Activated gamma-delta T cell treated with Interleukin-2 at 50 U/mL for 16 hours (primary cell): ENCODE measurements at regions not wholly inside any gene's neighbourhood (a gene's known extent, or its start where the extent isn't known, plus 50 kb on each side); places are given as distances from the start of the nearest gene placed in this dataset.

Experiments used
- DNase-seq: peaks from one replicate; pipeline ENCODE4 v3.0.0-alpha.2; 2020

DNA sequence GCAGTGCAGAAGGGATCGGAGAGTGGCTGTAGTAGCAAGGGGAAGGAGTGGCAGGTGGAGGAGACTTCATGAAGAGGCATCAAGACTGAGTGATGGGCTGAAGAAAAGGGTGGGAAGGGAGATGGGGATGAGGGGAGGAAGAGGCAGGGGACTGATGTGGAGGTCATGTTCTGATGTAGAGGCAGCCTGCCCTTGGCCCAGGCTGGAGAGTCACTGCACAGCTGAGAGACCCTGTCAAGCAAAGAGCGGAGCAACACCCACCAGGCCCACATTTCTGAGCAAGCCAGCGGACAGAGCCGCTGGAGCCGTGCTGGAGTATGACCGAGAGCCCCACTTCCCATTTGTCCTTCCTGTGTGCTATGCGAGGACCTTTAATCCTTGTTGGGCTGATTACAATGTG is 501.6 kb upstream of the MKI67 start:
- no peak for DNase-seq

DNA sequence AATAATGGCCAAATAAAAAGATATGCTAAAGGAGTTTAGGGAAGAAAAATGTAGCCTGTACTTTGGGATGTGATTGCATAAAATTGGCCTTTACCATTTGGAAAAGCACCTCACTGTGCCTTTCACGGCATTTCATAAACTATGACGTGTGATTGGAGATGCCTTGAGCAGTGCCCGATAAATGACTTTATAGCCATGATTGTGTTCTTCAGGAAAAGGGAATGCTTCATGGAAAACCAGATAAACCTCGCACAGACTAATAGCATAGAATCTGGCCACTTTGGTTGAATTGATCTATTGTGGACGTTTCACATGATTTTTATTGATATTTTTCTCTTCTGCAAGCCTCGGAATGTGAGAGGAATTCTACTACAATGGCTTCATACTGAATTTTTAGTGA is 502.0 kb upstream of the MKI67 start:
- no peak for DNase-seq

DNA sequence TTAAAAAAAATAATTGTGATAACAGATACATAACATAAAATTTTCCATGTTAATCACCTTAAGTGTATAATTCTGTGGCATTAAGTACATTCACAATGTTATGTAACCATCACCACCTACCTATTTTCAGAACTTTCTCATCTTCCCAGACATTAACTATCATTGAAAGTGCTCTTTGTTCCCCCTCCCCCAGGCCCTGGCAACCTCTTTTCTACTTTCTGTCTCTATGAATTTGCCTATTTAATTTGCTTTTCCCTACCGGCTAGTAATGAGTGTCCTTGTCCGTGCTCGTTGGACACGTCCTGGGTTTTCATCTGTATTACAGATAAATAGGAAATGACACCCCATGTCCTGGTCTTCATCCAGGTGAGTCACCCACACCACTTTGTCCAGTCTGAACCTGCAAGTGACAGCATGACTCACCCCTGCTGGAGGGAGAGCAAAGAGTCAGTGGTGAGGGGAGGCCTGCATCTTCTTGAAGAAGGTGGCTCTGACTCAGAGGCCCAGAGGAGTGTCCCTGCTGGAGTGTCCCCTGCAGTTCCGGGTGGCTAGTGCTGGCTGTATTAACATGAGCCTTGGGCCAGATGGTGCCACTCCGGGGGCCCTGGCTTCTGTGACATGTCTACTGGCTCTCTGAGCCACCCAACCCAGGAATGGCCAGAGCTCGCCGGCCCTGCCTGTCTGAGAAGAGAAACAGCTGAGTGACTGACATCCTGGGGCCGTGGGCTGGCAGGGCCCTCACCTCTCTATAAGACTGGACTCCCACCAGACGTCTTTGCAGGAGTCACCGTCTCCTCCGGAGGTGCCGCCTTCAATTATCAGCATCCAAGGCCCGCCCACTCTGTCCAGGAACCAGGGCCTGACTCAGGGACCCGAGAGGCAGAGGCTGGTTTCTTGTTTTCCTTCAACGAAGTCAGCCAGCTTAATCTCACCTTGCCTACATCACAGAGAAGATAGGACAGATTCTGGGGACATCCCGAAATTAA is 503.2 kb upstream of the MKI67 start:
- DNase-seq, result no peak

DNA sequence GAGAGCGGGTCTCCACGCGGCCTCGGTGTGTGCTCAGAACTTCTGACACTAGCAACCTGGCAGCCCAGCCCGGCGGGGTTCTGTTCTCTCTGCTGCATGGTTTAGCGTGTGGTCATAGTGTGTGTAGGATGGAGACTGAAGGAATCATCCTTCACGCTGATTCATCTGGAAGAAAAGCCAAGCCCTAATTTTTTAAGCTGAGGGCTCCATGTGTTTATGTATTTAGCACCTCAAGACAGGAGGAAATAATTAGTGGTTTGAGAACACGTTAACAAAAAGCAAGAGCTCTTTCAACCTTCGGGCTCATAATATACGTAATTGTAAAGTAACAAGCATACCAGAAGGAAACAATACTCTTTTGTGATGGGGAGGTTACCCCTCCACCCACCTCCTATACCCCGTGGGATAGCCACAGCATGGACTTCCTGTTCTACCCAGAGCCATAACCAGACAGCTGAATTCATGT is 504.6 kb upstream of the MKI67 start:
- DNase-seq, result no peak

DNA sequence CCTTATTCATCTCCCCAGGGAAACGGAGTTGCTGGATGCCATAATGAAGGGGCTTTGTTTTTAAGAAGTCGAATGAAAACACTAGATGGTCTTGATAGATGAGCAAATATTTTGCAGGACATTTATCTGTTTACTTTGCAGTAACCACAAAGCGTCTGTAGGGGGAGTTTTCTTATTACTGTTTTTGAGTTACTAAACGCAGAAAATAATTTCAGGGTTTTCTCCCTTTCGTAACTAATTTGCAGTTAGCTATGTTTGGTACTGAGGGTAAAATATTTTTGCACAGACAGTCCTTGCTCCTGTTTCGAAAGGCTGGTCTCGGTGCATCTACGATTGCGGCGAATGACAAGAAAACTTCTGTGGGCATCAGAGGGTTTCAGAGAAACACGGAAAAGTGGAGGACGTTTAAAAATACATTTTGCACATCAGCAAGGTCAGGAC is 505.6 kb upstream of the MKI67 start:
- no peak for DNase-seq

DNA sequence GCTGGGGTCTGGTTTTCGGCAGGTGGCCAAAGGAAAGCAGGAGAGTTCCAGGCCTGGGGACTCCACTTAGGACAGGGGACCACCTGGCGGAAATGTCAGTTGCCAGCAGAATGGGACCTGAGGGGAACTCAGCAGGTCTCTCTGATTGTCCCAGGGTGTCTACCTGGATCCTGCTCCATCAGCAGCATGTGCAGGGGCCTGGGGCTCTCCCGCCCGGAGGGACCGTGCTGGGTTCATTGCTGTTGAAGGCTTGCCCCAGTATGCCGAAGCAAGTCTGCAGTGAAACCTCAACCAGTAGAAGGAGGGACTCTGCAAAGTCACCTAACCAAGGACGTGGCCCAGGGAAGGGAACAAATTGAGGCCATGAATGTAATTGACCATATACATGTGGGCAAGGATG is 506.5 kb upstream of the MKI67 start:
- no peak for DNase-seq

DNA sequence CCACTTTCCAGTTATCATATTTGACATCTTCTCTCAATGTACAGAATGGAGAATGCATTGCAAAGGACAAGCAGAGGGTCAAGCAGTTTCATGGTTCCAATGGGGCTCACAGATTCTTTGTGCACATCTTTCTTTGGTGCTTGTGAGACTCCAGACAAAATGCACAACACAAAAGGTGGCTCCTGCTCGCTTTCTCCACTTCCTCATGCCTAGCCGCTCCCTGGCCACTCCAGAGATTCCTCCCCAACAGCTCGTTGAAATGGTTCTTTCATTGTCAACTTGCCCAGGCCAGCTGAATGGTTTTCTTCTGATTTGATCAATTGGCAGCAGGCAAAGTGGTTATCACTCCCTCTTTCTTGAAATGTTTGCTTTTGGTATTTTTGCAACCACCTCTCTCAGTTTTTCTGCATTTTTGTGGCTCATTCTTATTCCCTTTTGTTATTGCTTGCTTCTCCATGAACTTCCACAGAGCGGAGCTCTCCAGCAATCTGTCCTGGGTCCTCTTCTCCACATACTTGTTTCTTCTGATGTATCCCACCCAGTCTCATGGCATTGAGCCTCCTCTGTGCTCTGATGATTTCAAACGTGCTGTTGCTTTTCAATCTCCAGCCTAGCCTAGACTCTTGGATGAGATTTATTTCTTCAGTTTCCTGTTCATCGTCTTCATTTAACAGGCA is 507.8 kb upstream of the MKI67 start:
- DNase-seq, result no peak

DNA sequence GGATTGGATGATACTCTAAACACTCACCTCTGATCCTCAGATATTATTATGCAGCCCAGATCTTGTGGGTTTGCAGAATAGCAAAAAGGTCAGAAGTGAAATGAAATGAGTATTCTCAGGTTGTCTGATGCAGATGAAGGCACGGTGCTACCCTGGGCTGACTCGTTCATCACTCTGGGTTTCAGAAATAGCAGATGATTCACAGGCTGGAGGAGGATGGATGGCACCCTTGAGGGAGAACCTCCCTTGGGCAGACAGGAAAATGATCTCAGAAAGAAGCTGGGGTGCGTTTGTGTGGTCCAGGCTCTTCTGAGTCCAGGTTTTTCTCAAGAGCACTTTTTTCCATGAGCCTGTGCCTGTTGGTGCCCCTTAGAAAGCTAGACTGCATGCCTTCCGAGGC is 515.8 kb upstream of the MKI67 start:
- no peak for DNase-seq

DNA sequence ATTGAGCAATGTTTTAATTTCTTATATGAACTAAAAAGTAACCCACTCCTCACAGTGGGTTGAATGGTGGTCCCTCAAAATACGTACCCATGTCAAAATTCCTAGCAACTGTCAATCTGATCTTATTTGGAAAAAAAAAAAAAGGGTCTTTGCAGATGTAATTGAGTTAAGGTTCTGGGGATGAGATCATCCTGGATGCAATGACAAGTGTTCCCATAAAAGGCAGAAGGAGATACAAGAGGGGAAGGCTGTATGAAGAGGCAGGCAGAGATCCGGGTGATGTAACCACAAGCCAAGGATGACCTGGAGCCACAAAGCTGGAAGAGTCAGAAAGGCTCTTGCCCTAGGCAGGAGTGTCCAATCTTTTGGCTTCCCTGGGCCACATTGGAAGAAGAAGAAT is 516.3 kb upstream of the MKI67 start:
- no peak for DNase-seq

DNA sequence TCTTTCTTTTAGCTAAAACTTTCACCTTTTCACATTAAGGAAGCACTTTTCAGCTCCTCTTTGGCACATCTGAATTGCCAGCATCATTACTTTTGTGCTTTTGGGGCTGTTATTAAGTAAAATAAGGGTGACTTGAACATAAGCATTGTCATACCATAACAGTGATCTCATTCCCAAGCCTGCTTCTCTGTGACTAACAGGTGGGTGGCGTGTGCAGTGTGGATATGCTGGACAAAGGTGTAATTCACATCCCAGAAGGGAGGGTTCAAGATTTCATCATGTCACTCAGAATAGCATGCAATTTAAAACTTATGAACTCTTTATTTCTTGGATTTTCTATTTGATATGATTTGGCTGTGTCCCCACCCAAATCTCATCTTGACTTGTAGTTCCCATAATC is 517.4 kb upstream of the MKI67 start:
- no peak for DNase-seq

DNA sequence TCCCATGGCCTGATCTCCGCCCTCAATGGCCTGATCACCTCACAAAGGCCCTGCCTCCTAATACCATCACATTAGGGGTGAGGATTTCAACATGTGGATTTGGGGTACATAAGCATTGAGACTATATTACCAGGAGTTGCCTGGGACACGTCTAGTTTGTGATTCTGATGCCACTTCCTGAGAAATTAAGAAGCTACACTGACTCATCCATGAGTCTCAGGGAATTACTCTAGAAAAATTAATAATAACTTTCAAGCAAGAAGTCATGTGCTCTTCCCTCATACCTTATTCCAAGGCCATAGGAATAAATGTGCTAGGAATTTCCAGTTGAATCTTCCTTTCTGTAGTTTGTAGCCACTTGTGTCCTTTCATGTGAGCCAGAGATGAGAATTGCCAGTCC is 519.3 kb upstream of the MKI67 start:
- no peak for DNase-seq

DNA sequence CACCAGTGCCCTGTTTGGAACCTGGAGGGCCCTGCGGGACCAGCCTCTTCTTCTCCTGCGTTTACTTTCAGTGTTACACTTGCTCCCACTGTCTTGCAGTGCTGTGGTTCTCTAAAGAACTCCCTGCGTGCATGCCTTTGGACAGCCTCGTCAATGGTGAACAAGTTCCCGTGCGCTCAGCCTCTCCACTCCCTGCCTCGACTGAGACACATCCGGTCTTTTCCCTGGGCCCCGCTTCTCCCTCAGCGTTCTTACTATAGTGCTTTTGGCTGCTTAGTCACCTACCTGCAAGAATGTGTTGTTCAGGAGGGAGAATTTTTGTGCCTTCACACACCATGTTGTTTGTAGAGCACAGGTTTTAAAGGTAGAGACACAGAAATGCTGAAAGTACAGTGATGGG is 520.7 kb upstream of the MKI67 start:
- DNase-seq, result no peak

DNA sequence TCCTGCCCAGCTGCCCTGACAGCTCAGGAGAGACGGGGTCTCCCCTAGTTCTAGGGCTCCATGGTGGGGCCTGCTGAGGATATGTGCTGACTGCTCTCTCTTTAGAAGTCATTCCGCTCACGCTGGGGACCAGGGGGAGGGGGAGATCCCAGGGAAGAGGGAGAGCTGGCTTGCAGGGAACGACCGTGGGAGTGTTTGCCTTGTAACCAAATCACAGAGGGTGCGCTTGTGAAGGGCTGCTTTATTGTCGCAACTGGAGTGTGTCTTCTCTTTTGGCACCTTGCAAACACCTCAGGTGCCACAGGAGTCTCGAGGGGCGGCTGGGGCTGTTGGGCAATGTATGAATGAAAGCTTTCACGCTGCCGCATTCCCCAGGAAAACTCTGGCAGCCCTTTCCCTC is 531.3 kb upstream of the MKI67 start:
- no peak for DNase-seq

DNA sequence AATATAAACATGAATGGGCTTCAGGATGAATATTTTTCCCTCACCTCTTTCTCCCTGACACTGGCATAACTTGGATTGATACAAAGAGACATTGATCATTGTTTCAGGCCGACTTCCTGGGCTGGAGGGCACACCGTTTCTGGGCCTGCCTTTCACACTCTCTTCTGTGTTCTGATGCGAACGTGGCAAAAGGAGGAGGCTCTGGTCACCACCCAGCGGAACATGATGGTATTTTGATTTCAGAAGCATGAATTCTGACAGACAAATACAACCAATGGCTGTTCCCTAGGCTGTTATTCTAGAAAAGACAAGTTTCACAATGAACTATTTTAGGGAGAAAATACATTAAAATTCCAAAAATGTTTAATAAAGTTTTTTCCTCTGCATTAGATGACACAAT is 534.5 kb upstream of the MKI67 start:
- DNase-seq, result no peak

DNA sequence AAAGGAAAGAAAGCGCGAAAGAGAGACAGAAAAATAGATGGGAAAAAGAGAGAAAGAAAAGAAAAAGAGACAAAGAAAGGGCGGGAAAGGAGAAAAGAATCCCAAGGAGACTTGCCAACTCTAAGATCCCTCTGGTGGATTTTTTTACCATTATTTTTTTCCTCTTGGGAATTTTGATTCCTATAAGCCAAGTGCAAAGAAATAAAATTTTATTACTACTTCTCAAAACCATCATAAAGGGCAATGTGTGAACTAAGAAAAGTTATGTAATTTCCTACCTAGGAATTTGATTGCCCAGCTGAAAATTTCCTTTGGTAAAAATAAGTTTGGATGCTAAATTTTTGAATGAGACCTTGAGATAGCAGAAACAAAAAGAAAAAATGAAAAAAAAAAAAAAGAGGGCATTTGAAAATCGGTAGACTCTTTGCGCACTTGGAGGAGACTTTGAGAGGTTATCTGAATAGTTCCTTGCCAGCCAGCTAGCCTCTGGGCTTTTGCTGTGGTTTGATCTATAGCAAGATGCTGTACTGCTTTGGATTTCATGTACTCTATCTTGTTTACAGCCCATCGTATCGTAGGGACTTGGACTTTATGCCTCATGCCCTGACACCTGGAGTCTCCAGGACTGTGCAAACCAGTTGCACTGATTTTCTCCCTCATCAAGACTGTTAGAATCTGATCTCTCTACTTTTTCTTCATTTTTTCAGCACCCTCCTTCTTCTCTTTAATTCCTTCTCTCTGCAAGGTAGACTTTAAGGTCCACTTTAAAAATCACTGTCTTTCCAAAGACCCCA is 535.4 kb upstream of the MKI67 start:
- no peak for DNase-seq

DNA sequence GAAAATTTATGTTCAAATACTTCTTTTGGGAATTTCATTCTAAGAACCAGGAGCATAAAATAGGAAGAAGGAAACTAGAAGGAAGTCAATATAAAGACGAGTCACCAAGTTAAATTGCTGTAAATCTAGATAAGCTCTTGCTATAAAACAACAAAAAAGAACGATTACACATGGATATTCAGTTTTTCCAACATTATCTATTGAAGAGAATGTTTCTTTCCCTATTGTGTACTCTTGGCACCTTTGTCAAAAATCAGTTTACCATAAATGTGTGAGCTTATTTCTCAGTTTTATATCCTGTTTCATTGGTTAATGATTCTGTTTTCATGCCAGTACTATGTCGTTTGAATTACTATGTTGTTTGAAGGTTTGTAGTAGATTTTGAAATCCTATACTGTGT is 536.3 kb upstream of the MKI67 start:
- DNase-seq, result no peak

DNA sequence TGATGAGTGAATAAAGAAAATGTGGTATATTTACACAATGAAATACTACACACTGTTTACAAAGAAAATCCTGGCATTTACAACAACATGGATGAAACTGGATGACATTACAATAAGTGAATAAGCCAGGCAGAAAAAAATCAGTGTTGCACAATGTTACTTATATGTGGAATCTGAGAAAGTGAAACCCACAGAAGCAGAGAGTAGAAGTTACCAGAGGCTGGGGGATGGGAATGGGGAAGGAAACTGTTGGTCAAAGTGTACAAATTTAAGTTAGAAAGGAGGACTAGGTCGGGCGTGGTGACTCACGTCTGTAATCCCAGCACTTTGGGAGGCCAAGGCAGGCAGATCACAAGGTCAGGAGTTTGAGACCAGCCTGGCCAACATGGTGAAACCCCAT is 538.5 kb upstream of the MKI67 start:
- DNase-seq, result no peak

DNA sequence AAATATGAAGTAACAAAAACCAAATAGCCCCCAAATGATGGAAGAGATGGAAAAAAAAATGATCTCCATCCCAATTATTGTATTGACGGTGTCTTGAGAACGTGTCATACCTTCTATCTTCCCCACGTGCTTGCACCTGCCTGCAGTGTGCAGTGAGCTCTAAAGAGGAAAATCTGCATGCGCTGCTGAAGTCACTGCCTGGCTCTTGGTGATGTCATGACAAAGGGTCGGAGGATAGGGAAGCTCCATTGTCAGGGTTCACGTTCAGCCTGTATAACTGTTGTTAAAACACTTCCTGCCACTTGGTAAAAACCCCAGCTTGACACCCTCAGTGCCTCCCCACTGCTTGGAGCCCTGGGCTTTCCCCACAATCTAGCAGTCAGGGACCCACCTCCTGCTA is 549.2 kb upstream of the MKI67 start:
- no peak for DNase-seq

DNA sequence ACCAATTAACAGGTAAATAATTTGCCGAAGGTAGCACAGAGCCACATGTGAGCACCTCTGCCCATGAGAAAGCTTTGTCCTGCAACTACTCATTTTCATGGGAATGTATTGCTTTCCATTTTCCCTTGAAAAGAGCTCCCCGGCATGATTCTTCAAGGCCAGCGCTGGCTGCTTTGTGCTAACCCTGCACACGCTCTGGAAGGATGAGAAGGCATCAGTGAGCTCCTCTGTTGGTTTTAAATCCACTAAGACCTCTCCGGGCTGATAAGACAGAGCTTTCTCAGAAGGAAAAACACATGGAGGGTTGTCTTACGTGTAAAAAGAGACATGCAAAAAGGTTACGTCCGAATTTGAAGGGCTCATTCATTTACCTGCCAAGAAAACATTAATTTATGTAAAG is 553.9 kb upstream of the MKI67 start:
- DNase-seq, result no peak

DNA sequence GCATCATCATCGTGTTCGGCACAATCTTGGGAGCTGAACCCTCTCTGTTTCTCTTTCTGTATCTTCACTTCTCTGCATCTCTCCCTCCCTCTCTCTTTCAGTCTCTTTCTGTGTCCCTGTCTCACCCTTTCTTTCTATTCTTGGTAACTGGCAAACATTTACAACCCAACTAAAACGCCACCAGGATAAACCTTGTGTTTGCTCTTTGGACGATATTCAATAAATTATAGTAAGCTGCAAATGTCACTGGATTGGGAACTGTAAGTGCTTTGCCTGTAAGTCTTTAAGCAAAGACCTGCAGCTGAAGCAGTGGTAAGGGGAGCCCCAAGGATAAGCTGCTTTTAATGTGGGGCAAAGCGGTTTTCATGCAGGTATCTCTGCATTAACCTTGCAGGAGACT is 558.0 kb upstream of the MKI67 start:
- DNase-seq, result no peak

DNA sequence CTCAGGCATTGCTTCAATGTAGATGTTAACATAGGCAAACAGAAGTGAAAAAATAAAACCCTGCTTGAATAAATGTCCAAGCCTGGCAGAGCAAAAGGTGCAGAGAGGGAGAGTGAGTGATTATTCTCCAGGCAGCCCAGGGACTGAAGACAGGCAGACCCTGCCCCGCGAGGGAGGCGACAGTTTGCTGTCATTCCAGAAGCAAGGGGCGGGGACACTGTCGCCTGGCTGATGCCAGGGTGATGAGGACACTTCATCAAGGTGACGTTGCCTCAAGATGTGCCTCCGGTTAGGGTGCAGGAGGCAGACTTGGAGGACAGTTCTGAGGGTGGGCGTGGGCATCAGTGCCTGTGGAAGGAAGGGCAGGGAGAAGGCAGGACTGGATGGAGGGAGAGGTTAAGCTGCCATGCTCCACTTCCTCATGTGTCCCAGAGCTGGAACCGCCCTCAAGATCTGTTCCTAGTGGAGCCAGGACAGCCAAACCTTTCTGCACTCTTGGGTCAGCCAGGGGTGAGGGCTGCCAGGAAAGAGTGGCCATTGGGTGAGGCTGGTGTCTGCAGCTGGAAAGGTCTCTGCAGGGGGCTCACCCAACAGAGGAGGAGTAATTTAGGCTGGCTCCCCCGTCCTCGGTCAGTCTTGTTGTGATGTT is 560.5 kb upstream of the MKI67 start:
- DNase-seq, result no peak

DNA sequence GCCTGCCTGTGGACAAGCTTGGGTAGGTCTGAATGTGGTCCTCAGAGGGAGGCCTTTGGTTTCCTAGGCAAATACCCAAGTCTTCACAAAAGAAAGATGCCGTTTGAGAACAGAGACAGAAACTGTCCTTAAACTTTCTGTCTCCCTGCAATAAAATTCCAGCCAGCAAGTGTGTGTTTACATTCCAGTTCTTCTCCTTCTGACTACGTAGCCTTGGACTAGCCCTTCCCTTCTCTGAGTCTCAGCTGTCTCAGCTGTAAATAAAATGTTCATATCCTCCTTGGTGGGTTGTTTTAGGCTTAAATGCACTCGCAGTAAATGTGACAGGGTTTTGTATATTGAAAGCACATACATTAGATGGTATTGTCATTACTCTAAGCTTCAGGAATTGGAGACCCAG is 561.2 kb upstream of the MKI67 start:
- DNase-seq, result no peak
